RWPE1 (cell line): ENCODE measurements at regions not wholly inside any gene's neighbourhood (a gene's known extent, or its start where the extent isn't known, plus 50 kb on each side); places are given as distances from the start of the nearest gene placed in this dataset.
"Not testable (repeated sequence)": the region's sequence is repeated elsewhere in the genome, so short reads cannot be mapped to it uniquely, and the experiment has no call there.

ENCODE experiments used
- CTCF ChIA-PET: fragments of 350-600 bp; sonication (Branson Sonifier 250); formaldehyde crosslinking; extraction: SDS; loops from one replicate; lab custom pipeline; 2021; lab: Yijun Ruan, JAX
- POLR2A ChIA-PET: fragments of 400-600 bp; formaldehyde crosslinking; extraction: SDS; loops from one replicate; lab custom pipeline; 2020; ENCODE audit warnings: antibody characterized with exemption; ENCODE audit not compliant: low non-redundant PET; lab: Yijun Ruan, JAX
- DNase-seq: peaks from one replicate; pipeline ENCODE4 v3.0.0; 2012; ENCODE audit warnings: low spot score
- H3K27ac ChIP-seq: fragments of 450-650 bp; 2 replicates; pipeline ENCODE4 v1.5.1; 2017

DNA sequence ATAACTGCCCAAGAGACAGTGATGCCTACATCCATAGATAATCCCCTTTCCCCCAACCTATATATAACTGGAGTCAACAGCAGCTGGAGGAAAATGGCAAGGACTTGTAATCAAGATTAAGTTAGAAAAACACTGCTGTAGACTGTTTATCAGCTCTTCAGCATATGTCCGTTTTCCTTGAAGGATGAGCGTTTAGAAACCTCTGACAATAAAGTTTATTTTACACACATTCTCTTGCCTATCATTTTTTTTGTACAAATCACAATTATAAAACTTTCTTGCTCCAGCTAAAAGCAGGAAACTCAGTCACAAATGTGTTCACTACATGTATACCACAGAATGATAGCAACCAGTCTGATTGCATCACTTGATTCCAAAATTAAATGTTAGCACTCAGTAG, 50.8 kb downstream of the PPIAL4G start:
- CTCF ChIA-PET, DNase-seq, H3K27ac ChIP-seq, POLR2A ChIA-PET: not testable (repeated sequence)

DNA sequence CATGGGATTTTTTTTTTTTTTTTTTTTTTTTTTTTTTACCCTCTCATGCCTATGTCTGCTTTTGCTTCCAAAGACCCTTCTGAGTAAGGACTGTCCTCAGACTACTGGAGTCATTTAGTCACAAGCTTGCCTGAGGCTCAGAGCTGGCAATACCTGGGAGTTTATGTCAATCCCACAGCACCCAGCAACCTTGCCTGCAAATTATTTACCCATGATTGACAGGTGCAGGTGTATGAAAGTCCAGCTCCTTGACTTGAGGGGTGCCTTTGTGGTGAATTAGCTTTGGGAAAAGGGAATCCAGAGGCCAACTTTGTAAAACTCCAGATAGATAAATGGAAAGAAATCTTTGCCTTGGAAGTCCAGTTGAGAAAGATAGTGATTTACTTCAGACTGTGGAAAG, 53.2 kb downstream of the PPIAL4G start:
- DNase-seq, POLR2A ChIA-PET, H3K27ac ChIP-seq, CTCF ChIA-PET: not testable (repeated sequence)

DNA sequence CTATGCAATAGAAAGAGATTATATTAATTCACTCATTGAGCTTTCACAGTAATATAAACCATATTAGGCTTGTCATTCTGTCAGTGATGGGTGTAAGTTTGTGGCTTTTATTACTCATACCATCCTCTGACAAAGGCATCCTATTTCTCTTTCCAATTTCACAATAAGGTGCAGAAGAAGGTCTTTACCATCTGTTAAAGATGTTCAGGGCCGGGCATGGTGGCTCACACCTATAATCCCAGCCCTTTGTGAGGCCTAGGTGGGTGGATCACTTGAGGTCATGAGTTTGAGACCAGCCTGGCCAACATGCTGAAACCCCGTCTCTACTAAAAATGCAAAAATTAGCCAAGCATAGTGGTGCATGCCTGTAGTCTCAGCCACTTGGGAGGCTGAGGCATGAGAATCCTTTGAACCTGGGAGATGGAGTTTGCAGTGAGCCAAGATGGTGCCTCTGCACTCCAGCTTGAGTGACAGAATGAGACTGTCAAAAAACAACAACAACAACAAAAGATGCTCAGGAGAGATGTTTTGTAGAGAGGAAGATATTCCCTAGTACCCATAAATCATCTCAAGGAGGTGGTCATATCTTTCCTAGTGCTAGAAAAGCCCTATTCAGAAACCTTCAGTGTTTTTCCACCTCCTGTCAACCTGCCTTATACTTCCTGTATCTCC, 56.0 kb downstream of the PPIAL4G start:
- DNase-seq, result peak; percentile 22
- POLR2A ChIA-PET, CTCF ChIA-PET: not testable (repeated sequence)
- H3K27ac ChIP-seq, result 0 out of 2 replicates have a peak overlapping the region, but pooled peaks have one; percentile 42

DNA sequence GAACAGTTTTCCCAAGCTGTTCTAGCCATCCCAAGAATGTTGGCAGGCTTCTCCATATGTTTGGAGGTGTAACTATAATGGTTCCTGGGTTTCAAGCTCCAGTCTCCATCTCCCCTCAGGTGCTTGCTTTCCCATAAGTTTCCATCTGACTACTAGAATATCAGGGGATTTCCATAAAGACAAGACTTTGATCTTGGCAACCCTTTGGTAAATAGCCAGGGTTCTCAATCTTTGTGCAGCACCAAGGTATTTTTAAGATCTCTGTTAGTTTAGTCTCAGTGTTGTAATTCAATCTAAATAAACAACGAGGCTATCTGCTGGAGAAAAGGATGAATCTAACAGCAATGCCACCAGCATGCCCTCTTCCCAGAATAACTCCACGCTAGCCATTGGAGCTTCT, 56.7 kb downstream of the PPIAL4G start:
- DNase-seq, H3K27ac ChIP-seq, POLR2A ChIA-PET, CTCF ChIA-PET: not testable (repeated sequence)

DNA sequence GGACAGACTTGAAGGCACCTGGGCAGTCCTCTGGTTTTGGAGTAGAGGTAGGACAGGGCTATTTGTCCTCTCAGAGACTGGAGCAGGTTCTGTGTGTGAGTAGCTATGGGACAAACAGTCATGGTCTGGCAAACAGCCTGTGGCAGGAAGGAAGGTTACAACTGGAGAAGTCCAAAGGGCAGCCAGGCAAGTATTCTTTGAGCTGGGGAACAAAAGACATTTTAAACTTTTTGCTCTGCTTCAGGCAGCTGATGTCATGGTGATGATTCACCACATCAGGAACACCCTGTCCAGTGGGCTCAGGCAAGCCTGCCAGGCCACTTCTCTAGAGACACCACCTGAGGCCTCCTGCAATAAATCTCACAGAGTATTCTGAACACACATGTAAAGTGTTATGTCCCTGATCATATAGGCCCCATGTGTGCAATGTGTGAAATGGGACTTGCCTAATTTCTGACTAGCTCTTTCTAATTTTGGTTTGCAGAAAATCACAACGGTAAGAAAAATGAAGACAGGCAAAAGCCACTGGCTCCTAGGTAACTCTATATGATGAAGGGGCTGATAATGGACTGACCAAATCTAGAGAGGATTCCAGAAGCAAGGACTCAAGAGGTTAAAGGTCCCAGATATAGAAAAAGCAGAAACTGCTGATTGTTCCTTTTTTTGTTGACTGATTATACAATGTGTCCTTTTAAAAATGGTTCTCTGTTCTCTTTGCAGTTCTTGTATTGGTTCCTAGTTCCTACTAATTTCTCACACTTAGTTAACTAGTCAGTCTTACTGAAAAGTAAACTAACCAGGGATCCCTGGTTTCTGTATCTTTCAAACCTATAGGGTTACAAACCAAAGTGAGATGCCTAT, 58.7 kb downstream of the PPIAL4G start:
- H3K27ac ChIP-seq, CTCF ChIA-PET, POLR2A ChIA-PET: not testable (repeated sequence)
- DNase-seq, result peak; percentile 29

DNA sequence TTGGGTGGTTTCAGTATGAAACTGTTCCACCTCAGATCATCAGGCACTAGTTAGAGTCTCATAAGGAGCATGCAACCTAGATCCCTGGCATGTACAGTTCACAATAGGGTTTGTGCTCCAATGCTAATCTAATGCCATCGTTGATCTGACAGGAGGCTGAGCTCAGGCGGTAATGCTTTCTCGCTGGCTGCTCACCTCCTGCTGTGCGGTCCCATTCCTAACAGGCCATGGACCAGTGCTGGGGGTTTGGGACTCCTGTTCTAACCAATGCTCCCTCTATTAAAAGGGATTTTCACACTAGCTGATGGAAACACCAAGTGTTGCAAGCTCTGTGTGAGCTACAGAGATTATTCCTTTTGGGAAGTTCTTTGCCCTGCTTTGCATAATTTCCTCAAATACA, 60.2 kb downstream of the PPIAL4G start:
- H3K27ac ChIP-seq, CTCF ChIA-PET, DNase-seq, POLR2A ChIA-PET: not testable (repeated sequence)

DNA sequence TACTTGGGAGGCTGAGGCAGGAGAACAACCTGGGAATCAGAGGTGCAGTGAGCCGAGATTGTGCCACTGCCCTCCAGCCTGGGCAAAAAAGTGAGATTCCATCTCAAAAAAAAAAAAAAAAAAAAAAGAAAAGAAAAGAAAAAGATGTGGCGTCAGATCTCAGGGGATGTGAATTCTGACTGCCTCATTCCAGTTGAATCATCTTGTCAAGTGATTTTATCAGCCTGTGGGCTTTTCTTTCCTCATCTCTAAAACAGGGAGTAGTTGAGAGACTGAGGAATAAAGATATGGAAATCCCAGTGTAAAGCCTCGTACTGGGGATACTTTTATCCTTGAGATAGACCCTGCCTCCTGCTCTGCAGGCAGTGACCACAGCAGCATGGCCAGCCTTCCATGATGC, 65.9 kb downstream of the PPIAL4G start:
- POLR2A ChIA-PET, DNase-seq, H3K27ac ChIP-seq, CTCF ChIA-PET: not testable (repeated sequence)

DNA sequence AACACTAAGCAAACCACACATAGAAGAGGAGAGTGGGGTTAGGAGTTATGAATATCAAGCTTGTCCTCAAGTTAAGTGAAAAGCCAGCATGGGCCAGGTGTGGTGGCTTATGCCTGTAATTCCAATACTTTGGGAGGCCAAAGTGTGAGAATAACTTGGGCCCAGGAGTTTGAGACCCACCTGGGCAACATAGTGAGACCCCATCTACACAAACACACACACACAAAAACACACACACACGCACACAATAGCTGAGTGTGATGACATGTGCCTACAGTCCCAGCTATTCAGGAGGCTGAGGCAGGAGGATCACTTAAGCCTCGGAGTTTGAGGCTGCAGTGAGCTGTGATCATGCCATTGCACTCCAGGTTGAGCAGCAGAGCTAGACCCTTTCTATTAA, 69.7 kb downstream of the PPIAL4G start:
- CTCF ChIA-PET, DNase-seq, POLR2A ChIA-PET, H3K27ac ChIP-seq: not testable (repeated sequence)

DNA sequence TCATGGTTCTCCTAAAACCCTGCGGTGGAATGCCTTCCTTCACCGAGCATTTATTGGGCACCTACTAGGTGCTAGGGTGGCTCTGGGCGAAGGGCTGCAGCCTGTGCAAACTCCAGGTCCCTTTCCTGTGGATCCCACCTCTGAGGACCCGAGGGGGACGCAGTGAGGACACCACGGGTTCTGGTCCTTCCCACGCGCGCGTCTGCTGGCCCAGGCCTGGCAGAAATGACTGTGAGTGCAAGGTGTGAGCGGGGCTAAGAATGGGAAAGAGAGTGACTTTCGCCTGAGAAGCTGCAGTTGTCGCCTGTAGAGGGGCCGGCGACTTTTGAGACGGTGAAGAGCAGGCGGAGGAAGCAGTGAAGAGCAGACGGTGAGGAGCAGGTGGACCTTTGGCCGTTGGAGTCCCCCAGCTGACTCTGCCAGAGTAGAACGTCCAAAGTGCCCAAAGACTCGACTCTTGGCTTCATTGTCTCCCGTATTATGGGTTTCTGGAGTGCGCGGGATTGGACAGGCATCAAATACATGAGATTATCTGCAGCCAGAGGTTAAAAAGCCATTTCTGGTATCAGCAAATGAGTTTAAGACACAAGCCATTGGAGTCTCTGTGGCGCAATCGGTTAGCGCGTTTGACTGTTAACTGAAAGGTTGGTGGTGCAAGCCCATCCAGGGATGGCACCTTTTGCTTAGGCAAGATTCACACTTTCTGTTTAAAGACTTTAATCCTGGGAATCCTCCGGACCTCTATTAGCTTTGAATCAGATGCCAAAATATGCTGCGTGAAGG, 78.1 kb downstream of the PPIAL4G start:
- H3K27ac ChIP-seq, POLR2A ChIA-PET, DNase-seq, CTCF ChIA-PET: not testable (repeated sequence)

DNA sequence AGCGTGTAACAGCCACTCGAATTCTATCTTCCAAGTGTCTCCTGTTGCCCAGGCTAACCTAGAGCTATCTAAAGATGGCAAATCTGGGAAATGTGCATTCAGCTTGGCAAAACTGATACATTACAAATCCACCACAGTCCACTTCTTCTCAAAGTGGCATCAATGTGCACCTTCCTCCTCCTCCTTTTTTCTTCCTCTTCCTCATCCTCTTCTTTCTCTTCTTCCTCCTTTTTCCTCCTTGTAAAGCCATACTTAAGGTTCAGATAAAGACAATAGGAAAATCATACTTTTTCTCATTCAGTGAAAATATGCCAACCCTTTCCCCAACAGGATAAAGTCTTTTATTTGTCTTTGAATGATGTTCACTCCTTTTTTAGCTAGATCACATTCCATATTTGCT, 79.2 kb downstream of the PPIAL4G start:
- CTCF ChIA-PET, POLR2A ChIA-PET, H3K27ac ChIP-seq, DNase-seq: not testable (repeated sequence)

DNA sequence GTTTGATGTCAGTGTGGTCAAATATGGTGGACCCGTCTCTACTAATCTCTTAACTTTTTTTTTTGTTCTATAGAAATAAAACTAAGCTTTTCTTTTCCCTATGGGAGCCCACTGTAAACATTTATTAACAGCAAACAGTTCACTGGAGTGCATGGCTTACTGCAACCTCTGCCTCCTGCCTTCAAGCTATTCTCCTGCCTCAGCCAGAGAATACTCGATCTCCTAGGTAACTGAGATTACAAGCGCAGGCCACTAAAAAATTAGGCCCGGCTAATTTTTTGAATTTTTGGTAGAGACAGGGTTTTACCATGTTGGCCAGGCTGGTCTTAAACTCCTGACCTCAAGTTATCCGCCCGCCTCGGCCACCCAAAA, 80.0 kb downstream of the PPIAL4G start:
- DNase-seq, POLR2A ChIA-PET, H3K27ac ChIP-seq, CTCF ChIA-PET: not testable (repeated sequence)

DNA sequence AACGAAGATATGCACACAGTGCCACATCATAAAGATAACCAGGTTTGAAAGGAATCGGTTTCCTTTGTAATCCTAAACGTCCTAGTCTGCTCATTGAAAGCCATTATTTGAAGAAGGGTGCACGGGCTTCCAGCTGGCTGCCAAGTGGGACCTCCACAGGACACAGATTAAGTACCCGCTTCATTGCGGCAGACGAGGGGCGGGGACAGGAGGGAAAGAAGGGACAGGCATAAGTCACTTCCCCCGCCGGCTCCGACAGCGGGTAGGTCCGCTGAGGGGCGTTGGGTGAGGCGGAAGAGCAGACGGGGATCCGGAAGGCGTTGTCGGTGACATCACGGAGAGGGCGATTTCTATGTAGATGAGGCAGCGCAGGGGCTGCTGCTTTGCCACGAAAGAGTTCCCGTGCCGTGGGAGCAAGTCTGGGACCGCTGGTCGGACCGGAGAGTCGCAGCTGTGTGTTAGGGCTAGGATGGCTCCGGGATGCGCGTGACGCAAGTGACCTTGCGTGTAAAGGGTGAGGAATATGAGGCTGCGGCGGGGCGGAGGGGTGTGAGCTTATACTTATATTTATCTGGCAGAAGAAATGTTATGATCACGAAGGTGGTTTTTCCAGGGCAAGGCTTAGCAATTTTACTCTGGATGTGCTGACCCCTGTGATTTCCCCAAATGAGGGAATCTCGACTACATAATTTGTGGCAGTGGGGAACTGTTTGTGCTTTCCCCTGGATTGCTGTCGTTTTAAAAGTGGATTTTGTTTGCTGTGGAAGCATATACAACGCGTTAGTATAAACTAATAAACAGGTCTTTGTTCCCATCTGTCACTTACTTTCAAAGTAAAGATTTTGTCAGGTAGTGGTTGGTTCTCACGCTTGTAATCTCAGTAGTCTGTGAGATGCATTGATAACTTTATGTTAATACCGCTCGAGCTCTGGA, 80.7 kb downstream of the PPIAL4G start:
- CTCF ChIA-PET, POLR2A ChIA-PET: not testable (repeated sequence)
- DNase-seq, result peak; percentile 42
- peak overlapping the region; percentile 69 for H3K27ac ChIP-seq

DNA sequence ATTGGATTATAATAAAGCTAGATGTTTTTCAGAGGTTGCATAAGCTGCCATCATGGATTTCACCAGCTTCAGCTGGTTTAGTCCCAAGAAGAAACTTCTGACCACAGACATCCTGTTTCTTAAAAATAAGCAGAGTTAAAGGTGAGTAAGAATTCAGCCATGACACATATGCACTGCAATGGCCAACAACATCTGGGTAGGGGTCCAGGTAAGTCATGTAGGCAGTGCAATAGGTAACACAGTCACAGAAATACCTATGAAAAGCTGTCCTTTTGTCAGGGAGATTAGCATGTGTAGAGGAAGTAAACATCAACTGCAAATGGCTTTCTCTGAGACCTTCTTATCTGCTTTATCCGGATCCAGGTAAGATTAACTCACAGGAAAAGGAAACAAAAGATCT, 85.6 kb downstream of the PPIAL4G start:
- DNase-seq, POLR2A ChIA-PET, CTCF ChIA-PET, H3K27ac ChIP-seq: not testable (repeated sequence)

DNA sequence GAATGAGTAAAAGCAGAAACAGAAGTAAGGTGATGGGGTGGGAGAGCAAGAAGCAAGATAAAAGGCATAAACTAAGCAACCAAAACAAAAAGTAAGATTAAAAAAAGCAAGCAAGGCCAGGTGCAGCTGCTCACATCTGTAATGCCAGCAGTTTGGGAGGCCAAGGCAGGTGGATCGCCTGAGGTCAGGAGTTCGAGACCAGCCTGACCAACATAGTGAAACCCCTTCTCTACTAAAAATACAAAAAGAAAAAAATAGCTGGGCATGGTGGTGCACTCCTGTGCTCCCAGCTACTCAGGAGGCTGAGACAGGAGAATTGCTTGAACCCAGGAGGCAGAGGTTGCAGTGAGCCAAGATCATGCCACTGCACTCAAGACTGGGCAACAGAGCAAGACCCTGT, 90.6 kb downstream of the PPIAL4G start:
- CTCF ChIA-PET, POLR2A ChIA-PET, DNase-seq, H3K27ac ChIP-seq: not testable (repeated sequence)

DNA sequence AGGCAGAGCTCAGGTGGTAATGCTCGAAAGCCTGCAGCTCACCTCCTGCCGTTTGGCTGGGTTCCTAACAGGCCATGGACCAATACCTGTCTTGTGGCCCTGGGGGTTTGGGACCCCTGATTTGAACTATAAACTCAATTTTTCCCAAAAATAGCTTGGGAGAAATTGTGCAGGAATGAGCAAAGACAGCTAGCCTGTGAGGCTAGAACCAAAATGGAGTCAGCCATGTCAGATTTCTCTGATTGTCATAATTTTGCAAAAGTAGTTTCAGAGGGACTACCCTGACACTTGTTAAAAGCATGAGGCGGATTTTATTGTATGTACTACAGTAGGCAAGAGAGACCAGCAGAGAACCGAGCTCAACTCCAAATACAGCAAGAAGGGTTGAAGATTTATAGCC, 91.8 kb downstream of the PPIAL4G start:
- POLR2A ChIA-PET, DNase-seq, H3K27ac ChIP-seq, CTCF ChIA-PET: not testable (repeated sequence)
